Brain pericyte (primary cell): ENCODE measurements at regions not wholly inside any gene's neighbourhood (a gene's known extent, or its start where the extent isn't known, plus 50 kb on each side); places are given as distances from the start of the nearest gene placed in this dataset.
"Not testable (repeated sequence)": the region's sequence is repeated elsewhere in the genome, so short reads cannot be mapped to it uniquely, and the experiment has no call there.

Experiments used
- DNase-seq: peaks from one replicate; pipeline ENCODE4 v3.0.0-alpha.2; 2012; ENCODE audit warnings: low read depth, low spot score

DNA sequence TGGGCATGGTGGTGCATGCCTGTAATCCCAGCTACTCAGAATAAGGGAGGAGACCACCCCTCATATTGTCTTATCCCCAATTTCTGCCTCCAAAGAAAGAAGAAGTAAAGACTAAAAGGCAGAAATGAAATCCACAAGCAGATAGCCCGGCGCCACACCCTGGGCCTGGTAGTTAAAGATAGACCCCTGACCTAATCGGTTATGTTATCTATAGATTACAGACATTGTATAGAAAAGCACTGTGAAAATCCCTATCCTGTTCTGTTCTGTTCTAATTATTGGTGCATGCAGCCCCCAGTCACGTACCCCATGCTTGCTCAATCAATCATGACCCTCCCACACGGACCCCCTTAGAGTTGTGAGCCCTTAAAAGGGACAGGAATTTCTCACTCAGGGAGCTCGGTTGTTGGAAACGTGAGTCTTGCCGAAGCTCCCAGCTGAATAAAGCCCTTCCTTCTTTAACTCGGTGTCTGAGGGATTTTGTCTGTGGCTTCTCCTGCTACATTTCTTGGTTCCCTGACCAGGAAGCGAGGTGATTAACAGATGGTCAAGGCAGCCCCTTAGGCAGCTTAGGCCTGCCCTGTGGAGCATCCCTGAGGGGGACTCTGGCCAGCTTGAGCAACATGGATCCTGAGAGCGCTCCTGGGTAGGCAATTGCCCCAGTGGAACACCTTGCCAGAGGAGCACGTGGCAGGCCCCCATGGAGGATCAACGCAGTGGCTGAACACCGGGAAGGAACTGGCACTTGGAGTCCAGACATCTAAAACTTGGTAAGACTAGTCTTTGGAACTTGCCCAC is 188.7 kb upstream of the NDUFV2 start:
- DNase-seq, result not testable (repeated sequence)

DNA sequence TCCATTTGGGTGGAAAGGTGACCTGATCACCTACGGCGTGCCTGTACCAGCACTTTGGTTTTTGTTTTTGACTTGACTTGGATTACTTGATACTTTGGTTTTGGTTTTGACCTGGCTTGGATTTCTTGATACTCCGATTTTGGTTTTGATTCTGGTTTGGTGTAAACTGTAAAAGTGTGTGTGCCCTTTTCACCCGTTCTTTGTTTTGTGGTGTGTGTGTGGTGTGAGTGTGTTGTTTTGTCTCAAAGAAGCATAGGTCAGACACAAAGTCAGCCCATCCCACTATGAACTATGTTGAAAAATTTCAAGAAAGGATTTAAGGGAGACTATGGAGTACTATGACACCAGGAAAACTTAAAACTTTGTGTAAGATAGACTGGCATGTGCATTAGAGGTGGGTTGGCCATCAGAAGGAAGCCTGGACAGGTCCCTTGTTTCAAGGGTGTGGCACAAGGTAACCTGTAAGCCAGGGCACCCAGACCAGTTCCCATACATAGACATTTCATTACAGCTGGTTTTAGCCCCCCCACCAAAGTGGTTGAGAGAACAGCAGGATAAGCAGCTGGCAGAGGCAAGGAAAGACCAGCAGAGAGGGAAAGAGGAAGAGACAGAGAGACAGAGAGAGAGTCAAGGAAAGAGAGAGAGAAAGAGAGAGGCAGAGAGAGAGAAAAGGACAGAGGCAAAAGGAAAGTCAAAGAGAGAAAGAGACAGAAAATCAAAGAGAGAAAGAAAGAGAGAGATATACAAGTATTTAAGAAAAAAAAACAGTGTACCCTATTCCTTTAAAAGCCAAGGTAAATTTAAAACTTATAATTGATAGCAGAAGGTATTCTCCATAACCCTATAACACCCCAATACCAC is 187.9 kb upstream of the NDUFV2 start:
- DNase-seq, result not testable (repeated sequence)

DNA sequence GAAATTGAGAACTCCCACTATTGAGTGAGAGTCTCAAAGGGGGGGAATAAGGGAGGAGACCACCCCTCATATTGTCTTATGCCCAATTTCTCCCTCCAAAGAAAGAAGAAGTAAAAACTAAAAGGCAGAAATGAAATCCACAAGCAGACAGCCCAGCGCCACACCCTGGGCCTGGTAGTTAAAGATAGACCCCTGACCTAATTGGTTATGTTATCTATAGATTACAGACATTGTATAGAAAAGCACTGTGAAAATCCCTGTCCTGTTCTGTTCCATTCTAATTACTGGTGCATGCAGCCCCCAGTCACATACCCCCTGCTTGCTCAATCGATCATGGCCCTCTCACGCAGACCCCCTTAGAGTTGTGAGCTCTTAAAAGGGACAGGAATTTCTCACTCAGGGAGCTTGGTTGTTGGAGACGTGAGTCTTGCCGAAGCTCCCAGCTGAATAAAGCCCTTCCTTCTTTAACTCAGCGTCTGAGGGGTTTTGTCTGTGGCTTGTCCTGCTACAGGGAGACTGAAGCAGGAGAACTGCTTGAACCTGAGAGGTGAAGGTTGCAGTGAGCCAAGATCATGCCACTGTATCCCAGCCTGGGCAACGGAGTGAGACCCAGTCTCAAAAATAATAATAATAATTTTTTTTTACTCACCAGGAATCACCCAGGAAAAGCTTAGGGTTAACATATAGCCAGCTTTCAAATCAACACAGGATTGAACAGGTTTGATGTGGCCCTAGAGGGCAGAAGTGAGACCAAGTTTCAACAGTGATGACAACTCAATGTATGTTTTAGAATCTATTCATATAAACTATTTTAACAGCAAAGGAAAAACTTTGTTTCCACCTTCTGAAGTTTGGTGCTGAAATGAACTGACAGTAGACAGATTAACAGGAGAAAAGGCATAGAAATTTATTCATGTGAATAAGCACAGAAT is 181.4 kb upstream of the NDUFV2 start:
- not testable (repeated sequence) for DNase-seq

DNA sequence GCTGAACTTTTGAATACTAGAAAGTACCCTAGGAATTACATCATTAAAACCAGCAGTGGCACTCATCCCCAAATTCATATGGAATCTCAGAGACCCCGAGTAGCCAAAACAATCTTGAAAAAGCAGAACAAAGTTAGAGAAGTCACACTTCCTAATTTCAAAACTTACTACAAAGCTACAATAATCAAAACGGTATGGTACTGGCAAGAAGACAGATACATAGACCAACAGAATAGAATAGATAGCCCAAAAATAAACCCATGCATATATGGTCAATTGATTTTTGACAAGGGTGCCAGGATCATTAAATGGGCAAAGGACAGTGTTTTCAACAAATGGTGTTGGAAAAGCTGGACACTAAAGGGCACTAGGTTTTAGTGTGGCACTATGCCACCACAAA is 176.0 kb upstream of the NDUFV2 start:
- no peak for DNase-seq

DNA sequence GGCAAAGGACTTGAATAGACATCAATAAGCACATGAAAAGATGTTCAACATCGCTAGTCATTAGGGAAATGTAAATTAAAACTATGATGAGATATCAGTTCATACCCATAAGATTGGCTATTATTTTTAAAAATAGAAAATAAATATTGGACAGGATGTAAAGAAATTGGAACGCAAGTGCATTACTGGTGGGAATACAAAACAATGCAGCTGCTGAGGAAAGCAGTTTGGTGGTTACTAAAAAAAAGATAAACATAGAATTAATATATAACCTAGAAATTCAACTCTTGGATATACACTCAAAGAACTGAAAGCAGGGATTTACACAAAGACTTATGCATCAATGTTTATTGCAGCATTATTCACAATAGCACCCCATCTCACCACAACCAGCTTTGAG is 174.5 kb upstream of the NDUFV2 start:
- no peak for DNase-seq

DNA sequence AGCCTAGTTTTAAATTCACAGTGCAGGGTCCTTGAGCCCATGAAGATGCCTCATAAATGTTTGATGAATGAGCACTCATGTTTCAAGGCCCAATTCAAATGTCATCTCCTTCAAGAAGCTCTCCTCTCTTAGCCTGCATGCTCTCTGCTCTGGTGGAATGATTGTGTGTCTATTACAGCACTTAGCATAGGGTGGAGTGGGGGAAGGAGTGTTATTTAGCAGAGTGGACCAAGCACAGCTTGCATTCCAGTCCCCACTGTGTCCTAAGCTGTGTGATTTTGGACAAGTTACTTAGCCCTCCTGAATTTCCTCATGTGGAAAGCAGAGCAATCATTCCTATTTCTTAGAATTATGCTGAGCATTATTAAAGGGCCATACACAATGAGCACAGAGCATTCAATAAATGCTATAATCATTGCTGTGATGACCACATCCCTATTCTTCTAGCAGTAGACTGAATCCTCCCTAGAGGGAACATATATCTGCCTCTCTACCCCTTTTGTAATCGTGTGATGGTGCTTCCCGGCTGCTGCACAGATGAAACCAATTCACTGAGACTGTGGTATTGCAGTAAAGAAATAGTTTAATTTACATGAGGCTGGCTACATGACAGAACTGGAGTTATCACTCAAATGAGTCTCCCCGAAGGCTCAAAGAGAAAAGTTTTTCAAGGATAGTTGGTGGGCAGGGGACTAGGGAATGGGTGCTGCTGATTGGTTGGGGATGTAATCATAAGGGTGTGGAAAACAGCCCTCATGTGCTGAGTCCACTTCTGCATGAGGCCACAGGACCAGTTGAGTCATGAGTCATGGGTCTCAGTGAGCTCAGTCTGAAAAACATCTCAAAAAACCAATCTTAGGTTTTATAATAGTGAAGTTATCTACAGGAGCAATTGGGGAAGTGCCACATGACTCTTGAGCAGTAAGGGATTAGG is 173.4 kb upstream of the NDUFV2 start:
- DNase-seq, result no peak

DNA sequence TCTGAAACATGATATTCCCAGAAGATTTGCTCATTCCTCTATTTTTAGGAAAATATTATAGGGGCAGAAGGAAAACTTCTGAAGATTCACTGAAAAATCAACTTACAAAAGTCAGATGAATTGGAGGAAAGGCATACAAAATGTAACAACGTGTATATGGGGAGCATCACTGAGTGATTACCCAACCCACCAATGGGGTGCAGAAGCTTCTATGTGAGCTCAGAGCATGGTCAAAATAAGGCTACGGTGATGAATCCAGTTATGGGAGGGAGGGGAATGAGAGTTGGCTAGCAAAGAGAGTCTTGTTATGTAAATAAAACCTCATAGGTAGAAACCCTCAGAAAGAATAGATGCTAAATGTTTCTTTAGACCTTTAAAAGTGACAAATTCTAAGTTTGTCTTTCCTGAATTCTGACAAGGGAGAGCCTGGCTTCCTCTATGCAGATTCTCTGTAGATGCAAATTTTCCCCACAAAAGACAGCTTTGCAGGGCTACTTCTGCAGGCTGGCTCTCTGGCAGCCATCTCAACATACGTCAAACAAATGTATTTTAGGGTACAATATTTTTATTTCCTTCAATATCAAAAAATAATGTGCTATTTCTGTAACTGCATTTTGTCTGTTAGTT is 171.4 kb upstream of the NDUFV2 start:
- no peak for DNase-seq

DNA sequence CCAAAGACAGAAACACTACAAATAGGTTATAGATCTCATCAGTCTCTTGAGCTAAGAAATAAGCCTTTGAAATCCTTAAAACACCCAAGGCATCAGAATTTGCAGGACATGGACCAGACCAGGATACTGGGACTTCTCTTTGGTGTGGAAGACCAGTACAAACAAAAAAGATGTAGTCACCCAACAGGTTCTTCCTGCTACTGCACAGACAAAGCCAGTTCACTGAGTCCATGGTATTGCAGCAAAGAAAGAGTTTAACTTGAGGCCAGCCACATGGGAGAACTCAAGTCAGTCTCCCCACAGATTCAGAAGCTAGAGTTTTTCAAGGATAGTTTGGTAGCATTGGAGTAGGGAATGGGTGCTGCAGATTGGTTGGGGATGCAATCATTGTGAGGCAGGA is 169.6 kb upstream of the NDUFV2 start:
- DNase-seq, result no peak

DNA sequence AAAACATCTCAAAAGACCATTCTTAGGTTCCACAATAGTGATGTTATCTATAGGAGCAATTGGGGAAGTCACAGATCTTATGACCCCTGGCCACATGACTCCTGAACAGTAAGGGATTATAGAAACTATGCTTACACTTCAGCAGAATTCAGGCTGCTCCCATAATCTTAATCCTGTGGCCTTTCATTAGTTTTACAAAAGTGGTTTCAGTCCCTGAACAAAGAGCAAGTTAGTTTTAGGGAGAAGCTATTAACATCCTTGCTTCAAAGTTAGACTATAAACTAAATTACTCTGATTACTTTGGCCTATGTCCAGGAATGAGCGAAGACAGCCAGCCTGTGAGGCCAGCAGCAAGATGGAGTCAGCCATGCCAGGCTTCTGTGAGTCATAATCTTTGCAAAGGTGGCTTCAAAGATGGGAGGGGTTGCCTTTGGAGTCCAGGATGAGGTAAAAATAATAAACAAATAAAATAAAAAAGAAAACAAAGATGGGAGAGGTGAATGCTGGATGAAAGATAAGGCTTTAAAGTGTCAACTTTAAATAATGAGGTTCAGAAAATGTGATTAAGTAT is 168.7 kb upstream of the NDUFV2 start:
- DNase-seq, result no peak

DNA sequence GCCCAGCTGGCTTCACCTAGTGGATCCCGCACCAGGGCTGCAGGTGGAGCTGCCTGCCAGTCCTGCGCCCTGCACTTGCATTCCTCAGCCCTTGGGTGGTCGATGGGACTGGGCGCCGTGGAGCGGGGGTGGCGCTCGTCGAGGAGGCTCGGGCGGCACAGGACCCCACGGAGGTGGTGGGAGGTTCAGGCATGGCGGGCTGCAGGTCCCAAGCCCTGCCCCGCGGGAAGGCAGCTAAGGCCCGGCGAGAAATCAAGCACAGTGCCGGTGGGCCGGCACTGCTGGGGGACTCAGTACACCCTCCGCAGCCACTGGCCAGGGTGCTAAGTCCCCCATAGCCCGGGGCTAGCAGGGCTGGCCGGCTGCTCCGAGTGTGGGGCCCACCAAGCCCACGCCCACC is 167.2 kb upstream of the NDUFV2 start:
- DNase-seq, result not testable (repeated sequence)

DNA sequence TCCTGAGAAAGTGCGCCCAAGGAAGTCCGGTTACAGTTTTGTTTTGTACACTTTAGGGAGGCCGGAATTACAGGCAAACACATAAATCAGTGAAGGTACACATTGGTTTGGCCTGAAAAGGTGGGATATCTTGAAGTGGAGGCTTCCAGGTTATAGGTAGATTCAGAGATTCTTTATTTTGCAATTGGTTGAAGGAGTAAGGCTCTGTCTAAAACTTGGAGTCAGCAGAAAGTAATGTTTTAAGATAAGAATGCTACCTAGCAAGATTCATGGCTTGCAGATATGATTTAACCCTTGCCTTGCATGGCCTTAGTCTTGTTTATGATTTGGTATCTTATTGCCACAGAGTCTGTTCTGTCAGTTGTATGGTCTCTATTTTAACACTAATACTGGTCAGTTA is 165.9 kb upstream of the NDUFV2 start:
- DNase-seq, result no peak

DNA sequence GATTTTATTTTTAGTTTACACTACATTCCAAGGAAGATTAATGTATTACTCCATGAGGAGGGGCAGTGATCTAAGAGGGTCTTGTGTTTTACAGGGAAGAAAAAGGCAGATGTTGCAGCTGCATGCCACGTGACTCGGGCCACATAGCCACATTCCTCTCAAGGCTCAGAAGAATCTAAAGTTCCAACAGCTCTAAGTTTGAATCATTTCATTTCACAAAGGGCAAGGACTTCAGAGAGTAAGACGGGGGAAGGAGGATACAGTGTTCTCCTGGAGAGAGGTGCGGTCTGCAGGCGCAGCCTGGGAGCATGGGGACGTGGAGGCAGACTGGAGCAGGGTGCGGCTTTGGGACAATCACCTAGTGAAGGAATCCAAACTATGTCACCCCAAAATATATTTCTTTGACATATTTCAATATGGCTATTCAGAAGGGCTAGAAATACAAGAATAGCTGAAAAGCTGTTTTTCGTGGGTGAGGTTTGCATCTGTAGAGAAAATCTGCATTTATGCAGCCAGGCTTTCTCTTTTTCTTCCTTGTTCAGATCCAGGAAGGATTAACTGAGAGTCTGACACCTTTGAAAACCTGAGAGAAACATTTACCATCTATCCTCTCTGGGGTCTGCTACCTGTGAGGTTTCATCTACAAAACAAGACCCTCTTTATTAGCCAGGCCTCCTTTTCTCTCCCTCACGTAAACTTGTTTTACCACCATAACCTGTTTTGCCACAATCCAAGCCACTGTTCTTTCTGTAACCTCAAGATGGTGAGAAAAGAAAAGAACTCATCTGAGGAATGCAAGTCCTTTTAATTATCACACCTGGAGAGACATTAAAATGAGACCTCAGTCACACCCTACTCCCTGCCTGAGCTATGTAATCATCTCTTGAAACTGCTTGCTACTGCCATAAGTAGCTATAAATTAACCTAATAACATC is 165.1 kb upstream of the NDUFV2 start:
- DNase-seq, result no peak

DNA sequence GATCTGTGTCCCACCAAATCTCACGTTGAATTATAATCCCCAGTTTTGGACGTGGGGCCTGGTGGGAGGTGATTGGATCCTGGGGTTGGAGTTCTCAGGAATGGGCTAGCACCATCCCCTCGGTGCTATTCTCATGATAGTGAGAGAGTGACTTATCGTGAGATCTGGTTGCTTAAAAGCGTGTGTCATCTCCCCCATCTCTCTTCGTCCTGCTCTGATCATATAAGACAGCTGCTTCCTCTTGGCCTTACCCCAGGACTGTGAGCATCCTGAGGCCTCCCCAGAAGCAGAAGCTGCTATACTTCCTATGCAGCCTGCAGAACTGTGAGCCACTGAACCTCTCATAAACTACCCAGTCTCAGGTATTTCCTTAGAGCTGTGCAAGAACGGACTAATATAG is 163.7 kb upstream of the NDUFV2 start:
- DNase-seq, result no peak

DNA sequence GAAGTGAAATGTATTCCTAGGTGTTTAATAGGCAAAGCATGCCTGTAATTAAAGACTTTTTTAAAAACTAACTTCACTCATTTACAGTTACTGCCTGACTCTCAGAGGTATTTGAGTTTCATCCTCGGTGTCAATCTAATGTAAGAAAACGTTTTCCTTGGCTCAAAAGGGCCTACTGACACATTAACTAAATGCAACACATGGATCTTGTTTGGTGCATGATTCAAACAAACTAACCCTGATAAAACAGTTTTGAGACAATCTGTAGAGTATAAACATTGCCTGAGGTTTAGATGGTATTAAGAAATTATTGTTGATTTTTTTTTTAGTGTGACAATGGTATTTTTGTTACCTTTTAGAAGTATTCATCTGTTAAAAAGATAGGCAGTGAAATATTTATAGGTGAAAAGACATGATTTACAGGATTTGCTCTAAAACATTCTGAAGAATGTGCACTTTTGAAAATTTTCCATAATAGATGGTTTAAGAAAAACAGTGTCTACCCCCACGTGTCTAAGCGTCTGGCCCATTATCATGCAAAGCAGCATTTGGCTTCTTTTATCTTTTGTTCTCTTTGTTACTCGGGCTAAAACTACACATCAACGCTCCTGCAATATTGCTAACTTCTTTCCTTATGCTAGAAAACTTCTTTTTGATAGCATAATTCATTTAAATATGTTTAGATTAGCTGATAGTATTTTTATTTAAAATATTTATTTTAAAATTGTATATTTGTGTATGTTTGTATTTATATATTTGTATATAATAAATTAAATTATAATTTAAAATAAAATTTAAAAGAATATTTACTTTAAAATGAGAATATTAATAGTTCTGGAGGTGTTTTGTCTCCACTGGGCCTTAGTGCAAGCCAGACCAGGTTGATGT is 160.2 kb upstream of the NDUFV2 start:
- no peak for DNase-seq

DNA sequence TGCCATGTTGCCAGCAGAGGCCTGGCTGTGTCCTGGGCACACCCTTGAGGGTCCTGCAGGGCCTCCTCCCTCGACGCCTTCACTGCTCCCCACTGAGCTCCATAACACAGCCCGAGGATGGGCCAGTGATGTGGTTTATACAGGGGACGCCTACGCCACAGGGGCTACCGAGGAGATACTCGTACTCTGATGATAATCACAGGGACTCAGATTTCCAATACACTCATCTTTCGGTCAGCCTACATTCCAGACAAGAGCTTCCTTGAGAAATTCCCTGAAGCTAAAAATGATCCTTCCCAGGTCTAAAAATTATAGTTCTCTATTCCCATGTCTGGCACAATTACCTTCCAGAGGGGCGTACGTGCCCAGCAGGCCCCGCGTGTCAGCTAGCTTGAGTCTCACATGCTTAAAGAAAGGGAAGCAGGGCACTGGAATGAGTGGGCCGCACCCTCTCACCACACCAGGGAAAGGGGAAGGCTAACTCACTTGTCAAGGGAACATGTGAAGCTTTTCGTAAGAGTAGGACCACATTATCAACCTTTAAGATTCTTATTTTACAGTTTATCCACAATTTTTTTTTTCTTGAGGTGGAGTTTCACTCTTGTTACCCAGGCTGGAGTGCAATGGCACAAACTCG is 159.5 kb upstream of the NDUFV2 start:
- no peak for DNase-seq

DNA sequence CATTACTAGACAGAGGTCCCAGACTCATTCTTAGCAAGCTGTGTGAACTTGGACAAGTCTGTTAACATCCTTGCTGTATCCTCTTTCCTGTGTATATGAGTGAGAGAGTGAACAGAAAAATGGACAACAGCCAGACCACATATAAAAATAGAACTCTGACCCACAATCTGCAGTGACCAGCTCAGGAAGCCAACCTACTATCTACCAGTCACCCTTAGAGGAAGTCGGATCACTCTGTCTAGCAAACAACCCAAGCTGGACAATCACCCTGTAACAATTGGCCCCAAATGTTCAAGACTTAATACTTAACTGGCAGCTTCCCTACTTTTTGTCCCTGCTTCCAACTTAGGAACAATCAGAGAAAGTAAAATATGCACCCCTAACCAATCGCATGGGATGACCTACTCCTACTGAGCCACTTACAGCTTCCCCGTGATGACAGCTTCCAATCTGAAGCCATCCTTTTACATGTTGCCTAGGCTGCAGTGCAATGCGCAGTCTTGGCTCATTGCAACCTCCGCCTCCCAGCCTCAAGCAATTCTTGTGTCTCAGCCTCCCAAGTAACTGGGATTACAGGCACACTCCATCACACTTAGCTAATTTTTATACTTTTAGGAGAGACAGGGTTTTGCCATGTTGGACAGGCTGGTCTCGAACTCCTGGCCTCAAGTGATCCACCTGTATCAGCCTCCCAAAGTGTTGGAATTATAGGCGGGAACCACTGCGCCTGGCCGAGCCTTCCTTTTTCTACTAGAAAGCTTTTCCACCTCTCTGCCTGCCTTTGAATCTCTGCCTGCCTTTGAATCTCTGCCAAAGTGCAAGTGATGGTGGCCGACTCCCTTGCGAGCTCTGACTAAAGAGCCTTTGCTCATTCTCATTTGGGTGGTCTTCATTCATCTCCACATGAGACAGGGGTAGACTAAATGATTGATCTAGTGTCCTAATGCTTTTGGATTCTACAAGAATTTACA is 158.3 kb upstream of the NDUFV2 start:
- DNase-seq, result no peak
